Uterus (tissue), 3 donors: ENCODE measurements at regions not wholly inside any gene's neighbourhood (a gene's known extent, or its start where the extent isn't known, plus 50 kb on each side); places are given as distances from the start of the nearest gene placed in this dataset.

ENCODE experiments used
- DNase-seq, 2 donors: peaks; one replicate each; pipeline ENCODE4 v3.0.0-alpha.2; 2019 to 2020
- H3K27ac ChIP-seq, 2 donors: fragments of 200-600 bp; sonication (generic); 1 replicate in 1 of 2; 2 replicates in 1 of 2; pipeline ENCODE4 v1.5.1; 2016 to 2018
- H3K27me3 ChIP-seq, 2 donors: fragments of 200-600 bp; sonication (generic); one replicate each; pipeline ENCODE4 v1.5.1; 2018 to 2019; ENCODE audit warnings: control low read depth in 1 of 2
- H3K36me3 ChIP-seq, 2 donors: fragments of 200-600 bp; sonication (generic); one replicate each; pipeline ENCODE4 v1.5.1; 2019; ENCODE audit warnings: control low read depth in 1 of 2
- H3K4me1 ChIP-seq, 2 donors: fragments of 200-600 bp; sonication (generic); one replicate each; pipeline ENCODE4 v1.5.1; 2018 to 2019; ENCODE audit warnings: control low read depth in 1 of 2
- H3K4me3 ChIP-seq, 2 donors: fragments of 200-600 bp; sonication (generic); 1 replicate in 1 of 2; 2 replicates in 1 of 2; pipeline ENCODE4 v1.5.1; 2018 to 2019; ENCODE audit warnings: mild to moderate bottlenecking in 1 of 2
- H3K9me3 ChIP-seq, 2 donors: fragments of 200-600 bp; sonication (generic); one replicate each; pipeline ENCODE4 v1.5.1; 2019; ENCODE audit warnings: control low read depth in 1 of 2
- CTCF ChIP-seq, 4 experiments: fragments of 200-600 bp in 2 of 4; fragments of 450-650 bp in 2 of 4; sonication (generic) in 2 of 4; IDR thresholded peaks; one replicate each; pipeline ENCODE4 v1.5.1; 2016 to 2019; ENCODE audit warnings: antibody characterized with exemption in 4 of 4, mild to moderate bottlenecking in 2 of 4, moderate library complexity in 1 of 4
- POLR2A ChIP-seq, 2 donors: fragments of 450-650 bp; IDR thresholded peaks; one replicate each; pipeline ENCODE4 v1.6.1; 2016; ENCODE audit warnings: antibody characterized with exemption in 2 of 2, mild to moderate bottlenecking in 1 of 2, moderate library complexity in 1 of 2
- intact Hi-C: fragments of 100-400 bp; cut with DNase I; formaldehyde crosslinking; loops from one replicate; pipeline ENCODE4 v1.15.1; 2023; ENCODE audit warnings: low total_unique reads
- donor health status: DM: yes; HTN: yes; CAD: no.

GRCh38 chr4:120316416-120316815, 249.8 kb upstream of the MAD2L1 start:
- H3K36me3 ChIP-seq, result no peaks in the 10 kb centered on the region
- no peak overlapping the region for H3K4me3 ChIP-seq
- DNase-seq, result no peak
- TF ChIP-seq CTCF (IDR thresholded peaks at IDR 0.05) (no peak), POLR2A (IDR thresholded peaks at IDR 0.05) (no peak)
- intact Hi-C loops, result no loop called here
- H3K4me1 ChIP-seq, result no peaks in the 10 kb centered on the region
- no peak overlapping the region for H3K27ac ChIP-seq
- no peaks in the 10 kb centered on the region for H3K27me3 ChIP-seq
- no peaks in the 10 kb centered on the region for H3K9me3 ChIP-seq

DNA sequence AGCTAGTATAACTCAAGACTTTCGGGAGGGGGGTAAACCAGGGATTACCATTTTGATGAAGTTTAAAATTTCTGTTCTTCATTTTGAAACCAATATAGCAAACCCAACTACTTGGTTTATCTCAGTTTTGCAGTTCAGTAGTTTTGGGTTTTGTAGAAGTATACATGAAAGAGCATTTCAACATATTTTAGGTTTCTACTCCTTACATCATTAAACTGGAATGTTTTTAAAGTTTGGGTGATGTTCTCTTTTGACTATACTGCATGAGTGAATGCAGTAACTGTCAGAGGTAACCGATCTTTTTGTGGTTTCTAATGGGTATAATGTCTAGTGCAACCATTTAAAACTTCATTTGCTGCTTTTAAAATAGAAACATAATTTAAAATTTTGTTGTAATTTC, 248.3 kb upstream of the MAD2L1 start:
- DNase-seq, result no peak
- H3K27me3 ChIP-seq, result no peaks in the 10 kb centered on the region
- intact Hi-C loops, result no loop called here
- H3K9me3 ChIP-seq, result no peaks in the 10 kb centered on the region
- no peaks in the 10 kb centered on the region for H3K36me3 ChIP-seq
- no peak overlapping the region for H3K27ac ChIP-seq
- H3K4me3 ChIP-seq, result no peak overlapping the region
- no peaks in the 10 kb centered on the region for H3K4me1 ChIP-seq
- TF ChIP-seq CTCF (IDR thresholded peaks at IDR 0.05), result no peak

- no peaks in the 10 kb centered on the region for H3K36me3 ChIP-seq
- H3K27me3 ChIP-seq, result no peaks in the 10 kb centered on the region
- no peak overlapping the region for H3K4me3 ChIP-seq
- no peaks in the 10 kb centered on the region for H3K4me1 ChIP-seq
- no peak for DNase-seq
- TF ChIP-seq POLR2A (IDR thresholded peaks at IDR 0.05) (no peak), CTCF (IDR thresholded peaks at IDR 0.05) (no peak)
- intact Hi-C loops, result no loop called here
- H3K9me3 ChIP-seq, result no peaks in the 10 kb centered on the region
- H3K27ac ChIP-seq, result no peak overlapping the region
These were observed 238.2 kb upstream of the MAD2L1 start for GRCh38 chr4:120304801-120305200.

- Histone ChIP-seq H3K27ac (no peak overlapping the region), H3K27me3 (no peaks in the 10 kb centered on the region), H3K36me3 (no peaks in the 10 kb centered on the region), H3K4me3 (no peak overlapping the region), H3K9me3 (no peaks in the 10 kb centered on the region), H3K4me1 (no peaks in the 10 kb centered on the region)
- intact Hi-C loops, result no loop called here
- no peak for DNase-seq
- TF ChIP-seq CTCF (IDR thresholded peaks at IDR 0.05) (no peak), POLR2A (IDR thresholded peaks at IDR 0.05) (no peak)
These were observed 233.0 kb upstream of the MAD2L1 start for GRCh38 chr4:120299631-120300030.

DNA sequence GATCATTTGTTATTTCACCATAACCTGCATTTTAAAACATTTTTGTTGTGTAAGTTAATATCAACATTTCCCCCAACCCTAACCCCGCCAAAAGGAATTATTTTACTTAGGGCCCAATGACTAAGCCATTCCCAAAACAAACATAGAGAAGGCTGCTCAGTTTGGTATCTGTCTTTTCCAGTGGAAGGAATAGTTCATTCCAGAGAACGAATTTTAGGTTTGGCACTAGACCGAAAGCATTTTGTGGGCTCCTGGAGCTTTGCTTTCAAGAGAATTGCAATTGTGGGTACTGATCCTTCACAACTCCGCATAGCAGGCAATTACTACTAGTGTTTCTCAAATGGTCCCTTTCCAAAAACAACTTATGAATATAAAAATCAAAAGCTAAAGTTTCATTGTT, 226.7 kb upstream of the MAD2L1 start:
- Histone ChIP-seq H3K27ac (no peak overlapping the region), H3K4me1 (no peaks in the 10 kb centered on the region), H3K9me3 (no peaks in the 10 kb centered on the region), H3K4me3 (no peak overlapping the region), H3K36me3 (no peaks in the 10 kb centered on the region), H3K27me3 (no peaks in the 10 kb centered on the region)
- TF ChIP-seq POLR2A (IDR thresholded peaks at IDR 0.05), result no peak
- intact Hi-C loops, result no loop called here
- no peak for DNase-seq

DNA sequence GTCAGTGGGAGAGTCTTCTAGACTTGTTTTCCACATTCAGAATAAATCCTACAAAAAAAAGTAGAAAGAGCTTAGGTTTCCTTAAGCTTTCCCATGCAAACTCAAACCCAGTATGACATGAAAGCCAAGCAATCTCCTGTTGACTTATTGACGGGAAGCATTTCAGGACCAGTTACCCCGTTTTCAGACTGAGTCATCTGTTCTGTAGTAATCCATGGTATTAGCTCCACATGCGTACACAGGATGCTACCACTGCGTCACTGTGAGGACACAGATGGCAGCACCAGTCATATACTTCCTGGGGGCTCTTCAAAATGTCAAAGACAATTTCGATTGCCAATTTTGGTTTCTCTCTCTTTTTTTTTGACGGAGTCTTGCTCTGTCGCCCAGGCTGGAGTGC, 224.9 kb upstream of the MAD2L1 start:
- no peak overlapping the region for H3K27ac ChIP-seq
- H3K9me3 ChIP-seq, result no peaks in the 10 kb centered on the region
- intact Hi-C loops, result no loop called here
- no peak for DNase-seq
- H3K4me3 ChIP-seq, result no peak overlapping the region
- no peaks in the 10 kb centered on the region for H3K27me3 ChIP-seq
- H3K4me1 ChIP-seq, result no peaks in the 10 kb centered on the region
- no peaks in the 10 kb centered on the region for H3K36me3 ChIP-seq
- no peak for TF ChIP-seq CTCF (IDR thresholded peaks at IDR 0.05)
